Naive thymus-derived CD4-positive, alpha-beta T cell (primary cell): ENCODE measurements at regions not wholly inside any gene's neighbourhood (a gene's known extent, or its start where the extent isn't known, plus 50 kb on each side); places are given as distances from the start of the nearest gene placed in this dataset.

Source experiments
- ATAC-seq: fragments of 150-1000 bp; cut with Tn5 transposase; 2 replicates; pipeline ENCODE4 v1.10.0; 2021; ENCODE audit warnings: mild to moderate bottlenecking, moderate library complexity
- CTCF ChIA-PET: fragments of 350-600 bp; sonication (Branson Sonifier 250); formaldehyde crosslinking; loops from one replicate; lab custom pipeline; 2021; ENCODE audit warnings: antibody characterized with exemption; lab: Charles Lee
- POLR2A ChIA-PET: fragments of 350-600 bp; sonication (Branson Sonifier 250); formaldehyde crosslinking; loops from one replicate; lab custom pipeline; 2021; ENCODE audit warnings: antibody characterized with exemption, inconsistent platforms; lab: Charles Lee
- DNase-seq, 9 donors: peaks; one replicate each; pipeline versions ENCODE4 v3.0.0 to v3.0.0-alpha.2; 2020 to 2022; ENCODE audit warnings: mixed read lengths in 1 of 9
- H3K27ac ChIP-seq: one replicate; pipeline ENCODE4 v1.7.0; 2013; ENCODE audit warnings: mild to moderate bottlenecking, low read depth, low read length, moderate library complexity
- H3K27me3 ChIP-seq, 2 donors: one replicate each; pipeline ENCODE4 v1.7.0; 2013; ENCODE audit warnings: low read length in 2 of 2, mild to moderate bottlenecking in 2 of 2, moderate library complexity in 2 of 2; ENCODE audit not compliant: control insufficient read depth in 2 of 2, insufficient read depth in 2 of 2
- H3K36me3 ChIP-seq, 3 experiments: 1 replicate in 2 of 3; 2 replicates in 1 of 3; pipeline ENCODE4 v1.7.0; 2013; ENCODE audit warnings: low read length in 3 of 3, mild to moderate bottlenecking in 3 of 3, moderate library complexity in 1 of 3; ENCODE audit not compliant: insufficient read depth in 3 of 3, control insufficient read depth in 2 of 3
- H3K4me1 ChIP-seq, 2 donors: one replicate each; pipeline ENCODE4 v1.7.0; 2013; ENCODE audit warnings: low read length in 2 of 2, mild to moderate bottlenecking in 2 of 2, moderate library complexity in 1 of 2; ENCODE audit not compliant: control insufficient read depth in 2 of 2, insufficient read depth in 2 of 2
- H3K4me3 ChIP-seq: 2 replicates; pipeline ENCODE4 v1.7.0; 2013; ENCODE audit warnings: mild to moderate bottlenecking, low read length
- H3K9me3 ChIP-seq, 3 experiments: 1 replicate in 2 of 3; 2 replicates in 1 of 3; pipeline ENCODE4 v1.7.0; 2013; ENCODE audit warnings: low read length in 3 of 3; ENCODE audit not compliant: control insufficient read depth in 2 of 3
- H3K27ac Mint-ChIP-seq, 9 donors: one replicate each; pipeline ENCODE4 v1.8.0; 2020 to 2022; ENCODE audit warnings: mixed read lengths in 9 of 9, mild to moderate bottlenecking in 8 of 9, moderate library complexity in 5 of 9, inconsistent platforms in 2 of 9
- H3K27me3 Mint-ChIP-seq, 5 donors: one replicate each; pipeline ENCODE4 v1.8.0; 2021 to 2022; ENCODE audit warnings: mixed read lengths in 5 of 5, mild to moderate bottlenecking in 1 of 5
- H3K36me3 Mint-ChIP-seq, 5 donors: one replicate each; pipeline ENCODE4 v1.8.0; 2020 to 2022; ENCODE audit warnings: mixed read lengths in 5 of 5, mild to moderate bottlenecking in 3 of 5, inconsistent platforms in 1 of 5
- H3K4me1 Mint-ChIP-seq, 7 donors: one replicate each; pipeline ENCODE4 v1.8.0; 2020 to 2022; ENCODE audit warnings: mixed read lengths in 7 of 7, mild to moderate bottlenecking in 3 of 7, inconsistent platforms in 1 of 7
- H3K4me3 Mint-ChIP-seq, 10 donors: one replicate each; pipeline ENCODE4 v1.8.0; 2020 to 2022; ENCODE audit warnings: mild to moderate bottlenecking in 10 of 10, mixed read lengths in 10 of 10, moderate library complexity in 6 of 10, inconsistent platforms in 2 of 10
- H3K9me3 Mint-ChIP-seq, 11 donors: one replicate each; pipeline ENCODE4 v1.8.0; 2020 to 2022; ENCODE audit warnings: mixed read lengths in 11 of 11, mild to moderate bottlenecking in 4 of 11, inconsistent platforms in 1 of 11, moderate library complexity in 1 of 11
- intact Hi-C, 2 donors: fragments of 100-400 bp; cut with micrococcal nuclease; formaldehyde crosslinking; loops; one replicate each; pipeline ENCODE4 v1.15.1; 2023

- no peaks in the 10 kb centered on the region for H3K9me3 ChIP-seq
- DNase-seq: no peak
- H3K4me3 Mint-ChIP-seq: no peak overlapping the region
- no peak for ATAC-seq
- H3K4me1 ChIP-seq: no peaks in the 10 kb centered on the region
- no peaks in the 10 kb centered on the region for H3K36me3 ChIP-seq
- H3K4me1 Mint-ChIP-seq: peaks cover 9 to 13% (median 12%) of the 10 kb centered on the region in 7 donors
- CTCF ChIA-PET: no interaction called here
- no peak overlapping the region for H3K4me3 ChIP-seq
- H3K27ac ChIP-seq: no peak overlapping the region
- POLR2A ChIA-PET: no interaction called here
- H3K9me3 Mint-ChIP-seq: peaks cover 0 to 2% (median 0%) of the 10 kb centered on the region in 11 donors
- no peaks in the 10 kb centered on the region for H3K27me3 ChIP-seq
- no peaks in the 10 kb centered on the region for H3K27me3 Mint-ChIP-seq
- peaks cover 0 to 2% (median 0%) of the 10 kb centered on the region in 5 donors for H3K36me3 Mint-ChIP-seq
- H3K27ac Mint-ChIP-seq: no peak overlapping the region
- intact Hi-C loops: no loop called here
Measured at GRCh38 chr4:78695910-78696309, 80.2 kb upstream of the BMP2K start.

GRCh38 chr4:78703079-78703478, 73.1 kb upstream of the BMP2K start:
- intact Hi-C loops: no loop called here

GRCh38 chr4:78704317-78704716, 71.8 kb upstream of the BMP2K start:
- Mint-ChIP-seq H3K36me3 (peaks cover 2 to 9% (median 5%) of the 10 kb centered on the region in 5 donors), H3K4me3 (no peak overlapping the region), H3K9me3 (peaks cover 6 to 27% (median 15%) of the 10 kb centered on the region in 11 donors), H3K27ac (no peak overlapping the region), H3K27me3 (no peaks in the 10 kb centered on the region), H3K4me1 (peaks cover 0 to 5% (median 0%) of the 10 kb centered on the region in 7 donors)
- POLR2A ChIA-PET: no interaction called here
- Histone ChIP-seq H3K4me1 (no peaks in the 10 kb centered on the region), H3K9me3 (peaks cover 0 to 14% (median 0%) of the 10 kb centered on the region in 3 experiments), H3K27me3 (no peaks in the 10 kb centered on the region), H3K36me3 (no peaks in the 10 kb centered on the region), H3K27ac (no peak overlapping the region), H3K4me3 (no peak overlapping the region)
- no peak for ATAC-seq
- CTCF ChIA-PET: no interaction called here
- intact Hi-C loops: no loop called here
- no peak for DNase-seq

More at GRCh38 chr4:78703079-78703478, 73.1 kb upstream of the BMP2K start:
- DNase-seq (no peak), ATAC-seq (no peak)
- CTCF ChIA-PET: interaction anchor here (0.5 kb wide), 1 partner anchor 64 kb away, joined by 3 read pairs; no protein-coding TSS in a partner anchor
- no peaks in the 10 kb centered on the region for H3K36me3 ChIP-seq
- peaks cover 0 to 14% (median 0%) of the 10 kb centered on the region in 3 experiments for H3K9me3 ChIP-seq
- H3K4me3 ChIP-seq: no peak overlapping the region
- POLR2A ChIA-PET: no interaction called here
- Mint-ChIP-seq H3K36me3 (peaks cover 2 to 9% (median 5%) of the 10 kb centered on the region in 5 donors), H3K4me3 (no peak overlapping the region), H3K27ac (no peak overlapping the region), H3K9me3 (peaks cover 6 to 27% (median 15%) of the 10 kb centered on the region in 11 donors), H3K4me1 (peaks cover 0 to 5% (median 0%) of the 10 kb centered on the region in 7 donors), H3K27me3 (no peaks in the 10 kb centered on the region)
- no peaks in the 10 kb centered on the region for H3K27me3 ChIP-seq
- H3K4me1 ChIP-seq: no peaks in the 10 kb centered on the region
- H3K27ac ChIP-seq: no peak overlapping the region

DNA sequence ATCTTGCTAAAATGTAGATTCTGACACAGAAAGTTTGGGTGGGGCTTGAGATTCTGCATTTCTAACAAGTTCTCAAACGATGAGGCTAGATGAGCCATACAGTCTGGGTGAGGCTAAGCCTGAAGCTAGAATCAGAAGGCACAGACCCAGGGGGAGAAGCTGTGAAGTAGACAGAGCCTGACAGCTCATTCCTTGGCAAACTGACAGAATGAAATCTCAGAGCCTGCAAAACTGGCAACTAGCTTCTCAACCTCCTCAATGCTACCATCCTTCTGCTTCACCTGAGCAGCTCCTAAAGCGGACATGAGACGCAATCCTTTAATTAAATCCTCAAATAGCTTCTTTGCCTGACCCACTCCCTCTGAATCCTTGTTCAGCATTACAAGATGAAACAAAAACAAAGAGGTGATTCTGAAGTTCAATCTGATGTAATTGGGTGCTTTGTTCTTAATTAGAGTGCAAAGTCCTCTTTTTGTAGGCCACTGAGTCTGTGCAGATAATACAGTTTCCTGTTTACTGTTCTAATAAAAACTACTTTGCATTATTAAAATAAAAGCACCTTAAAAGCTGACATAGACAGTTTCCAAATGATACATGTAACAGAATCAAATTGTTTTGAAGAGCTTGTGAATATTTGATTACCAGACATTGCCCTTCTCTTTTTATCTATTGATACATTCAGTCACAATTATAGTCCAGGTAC, 71.0 kb upstream of the BMP2K start:
- Mint-ChIP-seq H3K27ac (no peak overlapping the region), H3K4me3 (no peak overlapping the region), H3K27me3 (no peaks in the 10 kb centered on the region), H3K36me3 (peaks cover 0 to 9% (median 5%) of the 10 kb centered on the region in 5 donors), H3K4me1 (peaks cover 0 to 5% (median 0%) of the 10 kb centered on the region in 7 donors), H3K9me3 (peaks cover 6 to 27% (median 15%) of the 10 kb centered on the region in 11 donors)
- Histone ChIP-seq H3K27ac (no peak overlapping the region), H3K27me3 (no peaks in the 10 kb centered on the region), H3K36me3 (no peaks in the 10 kb centered on the region), H3K4me1 (no peaks in the 10 kb centered on the region), H3K9me3 (peaks cover 0 to 14% (median 0%) of the 10 kb centered on the region in 3 experiments), H3K4me3 (no peak overlapping the region)
- intact Hi-C loops: no loop called here
- DNase-seq (no peak), ATAC-seq (no peak)
- POLR2A ChIA-PET: no interaction called here
- CTCF ChIA-PET: no interaction called here

DNA sequence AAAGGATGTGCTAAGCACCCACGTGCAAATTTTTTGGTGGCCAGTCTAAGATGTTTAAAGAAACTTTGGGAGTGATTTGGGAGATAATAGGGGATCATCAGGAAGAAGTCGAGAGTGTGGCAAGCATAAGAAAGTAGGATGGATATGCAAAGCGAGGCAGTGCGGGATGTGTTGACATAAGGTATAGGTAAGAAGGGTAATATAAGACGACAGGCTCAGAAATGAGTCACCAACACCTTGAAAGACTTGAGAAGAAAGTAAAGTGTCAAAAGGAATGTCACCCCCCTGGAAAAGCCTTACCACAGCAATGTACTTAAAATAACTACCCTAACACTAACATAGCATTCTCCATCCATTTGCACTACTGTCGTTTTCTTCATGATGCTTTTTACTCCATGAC, 69.8 kb upstream of the BMP2K start:
- ATAC-seq (no peak), DNase-seq (no peak)
- H3K27me3 Mint-ChIP-seq: no peaks in the 10 kb centered on the region
- Histone ChIP-seq H3K9me3 (peaks cover 0 to 14% (median 0%) of the 10 kb centered on the region in 3 experiments), H3K27ac (no peak overlapping the region), H3K4me3 (no peak overlapping the region), H3K27me3 (no peaks in the 10 kb centered on the region), H3K36me3 (no peaks in the 10 kb centered on the region), H3K4me1 (no peaks in the 10 kb centered on the region)
- peak overlapping the region in 1 of 9 donors; percentile 15 for H3K27ac Mint-ChIP-seq
- intact Hi-C loops: no loop called here
- ChIA-PET CTCF (no interaction called here), POLR2A (no interaction called here)
- no peak overlapping the region for H3K4me3 Mint-ChIP-seq
- H3K4me1 Mint-ChIP-seq: peaks cover 0 to 5% (median 0%) of the 10 kb centered on the region in 7 donors
- H3K9me3 Mint-ChIP-seq: peaks cover 6 to 27% (median 15%) of the 10 kb centered on the region in 11 donors
- H3K36me3 Mint-ChIP-seq: peaks cover 0 to 9% (median 5%) of the 10 kb centered on the region in 5 donors

- DNase-seq: no peak
Measured at GRCh38 chr4:78707268-78707667, 68.9 kb upstream of the BMP2K start.

More at GRCh38 chr4:78707268-78707667, 68.9 kb upstream of the BMP2K start:
- H3K4me3 ChIP-seq: no peak overlapping the region
- H3K4me1 ChIP-seq: no peaks in the 10 kb centered on the region
- no peaks in the 10 kb centered on the region for H3K27me3 Mint-ChIP-seq
- CTCF ChIA-PET: no interaction called here
- peaks cover 0 to 5% (median 0%) of the 10 kb centered on the region in 7 donors for H3K4me1 Mint-ChIP-seq
- peaks cover 0 to 14% (median 0%) of the 10 kb centered on the region in 3 experiments for H3K9me3 ChIP-seq
- H3K27me3 ChIP-seq: no peaks in the 10 kb centered on the region
- H3K9me3 Mint-ChIP-seq: peaks cover 6 to 18% (median 13%) of the 10 kb centered on the region in 11 donors
- no peak for ATAC-seq
- intact Hi-C loops: no loop called here
- no peaks in the 10 kb centered on the region for H3K36me3 ChIP-seq
- H3K4me3 Mint-ChIP-seq: no peak overlapping the region
- H3K27ac ChIP-seq: no peak overlapping the region
- peak overlapping the region in 1 of 9 donors; percentile 53 for H3K27ac Mint-ChIP-seq
- H3K36me3 Mint-ChIP-seq: peaks cover 0 to 9% (median 4%) of the 10 kb centered on the region in 5 donors
- POLR2A ChIA-PET: no interaction called here
